ENCODE measurements at regions not wholly inside any gene's neighbourhood (a gene's known extent, or its start where the extent isn't known, plus 50 kb on each side); places are given as distances from the start of the nearest gene placed in this dataset.

DNA sequence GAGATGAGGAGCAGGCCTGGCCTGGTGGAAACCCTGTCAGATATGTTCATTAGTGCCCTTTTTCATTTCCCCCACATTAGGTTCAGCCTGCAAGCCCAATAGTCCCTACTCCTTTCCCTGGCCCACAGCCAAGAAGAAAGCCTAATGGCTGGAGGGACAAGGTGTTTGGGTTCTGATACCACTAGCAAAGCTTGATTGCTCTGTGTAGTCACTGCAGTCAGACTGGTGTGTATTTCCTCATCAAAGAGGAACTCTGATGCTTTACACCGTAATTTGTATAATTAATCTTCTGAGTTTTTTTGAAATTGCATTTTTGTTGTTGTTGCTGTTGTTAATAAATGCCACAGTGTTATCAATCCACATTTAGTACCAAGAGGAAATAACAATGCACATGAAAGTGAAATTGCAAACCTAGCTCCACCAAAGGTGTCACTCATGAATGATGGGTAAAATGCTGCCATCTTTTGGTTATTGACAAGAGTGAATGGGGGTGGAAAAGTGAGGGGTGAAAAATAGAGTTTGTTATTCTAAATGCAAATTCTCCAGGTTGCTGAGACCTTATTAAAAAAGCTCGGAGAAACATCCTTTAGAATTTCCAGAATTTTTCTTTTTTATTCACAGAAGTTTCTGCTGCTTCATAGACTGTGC lies 320.2 kb upstream of the POU3F2 start:
- no peak for TF ChIP-seq ZNF274 (IDR thresholded peaks at IDR 0.05; ENCODE audit: low read depth, low read length)
- no peak for TF ChIP-seq YY1 (IDR thresholded peaks at IDR 0.05; ENCODE audit: insufficient read depth, insufficient read length)
- TF ChIP-seq SUZ12 (IDR thresholded peaks at IDR 0.05; ENCODE audit: extremely low read depth, insufficient read depth, insufficient read length), result no peak
